Bronchial epithelial cell (primary cell): ENCODE measurements at regions not wholly inside any gene's neighbourhood (a gene's known extent, or its start where the extent isn't known, plus 50 kb on each side); places are given as distances from the start of the nearest gene placed in this dataset.

Source experiments
- DNase-seq: peaks from one replicate; pipeline ENCODE4 v3.0.0-alpha.2; 2010; ENCODE audit warnings: low read depth
- FAIRE-seq: peaks from 2 replicates; lab custom pipeline; 2011; peaks lifted over from hg19 to GRCh38; lab: Jason Lieb, UNC
- H3K27me3 ChIP-seq: 2 replicates; pipeline ENCODE4 v1.5.1; 2011; ENCODE audit warnings: low read length; ENCODE audit not compliant: control insufficient read depth, insufficient read depth
- H3K36me3 ChIP-seq: 2 replicates; pipeline ENCODE4 v1.5.1; 2011; ENCODE audit warnings: low read length; ENCODE audit not compliant: control insufficient read depth, insufficient read depth
- H3K4me3 ChIP-seq: 2 replicates; pipeline ENCODE4 v1.5.1; 2011; ENCODE audit warnings: mild to moderate bottlenecking, low read depth, low read length, control low read depth
- TF ChIP-seq, protein P1 (sequence below): IDR thresholded peaks from 2 replicates; pipeline ENCODE4 v1.5.1; 2011; ENCODE audit warnings: mild to moderate bottlenecking, moderate library complexity, low read length, control low read depth, inconsistent platforms; ENCODE audit not compliant: insufficient read depth, severe bottlenecking

DNA sequence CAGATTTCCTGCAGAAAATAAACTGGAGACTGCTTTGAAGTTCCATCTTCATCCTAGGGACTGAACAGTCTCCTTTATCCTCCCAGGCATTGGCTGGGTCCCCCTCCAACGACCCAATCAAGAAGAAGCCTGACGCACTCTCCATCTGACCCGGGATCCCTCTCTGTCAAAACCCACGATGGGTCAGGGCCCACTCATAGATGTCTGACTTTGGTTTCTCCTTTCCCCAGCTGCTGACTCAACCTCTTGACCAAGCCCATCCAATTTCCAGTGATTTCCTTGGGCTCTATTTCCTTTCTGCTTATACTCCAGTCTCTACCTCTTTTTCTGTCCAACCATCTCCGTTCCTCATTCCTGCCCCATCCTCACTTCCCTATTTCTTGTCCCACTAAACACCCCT is 189.7 kb downstream of the MIAT start:
- TF ChIP-seq, protein P1, sequence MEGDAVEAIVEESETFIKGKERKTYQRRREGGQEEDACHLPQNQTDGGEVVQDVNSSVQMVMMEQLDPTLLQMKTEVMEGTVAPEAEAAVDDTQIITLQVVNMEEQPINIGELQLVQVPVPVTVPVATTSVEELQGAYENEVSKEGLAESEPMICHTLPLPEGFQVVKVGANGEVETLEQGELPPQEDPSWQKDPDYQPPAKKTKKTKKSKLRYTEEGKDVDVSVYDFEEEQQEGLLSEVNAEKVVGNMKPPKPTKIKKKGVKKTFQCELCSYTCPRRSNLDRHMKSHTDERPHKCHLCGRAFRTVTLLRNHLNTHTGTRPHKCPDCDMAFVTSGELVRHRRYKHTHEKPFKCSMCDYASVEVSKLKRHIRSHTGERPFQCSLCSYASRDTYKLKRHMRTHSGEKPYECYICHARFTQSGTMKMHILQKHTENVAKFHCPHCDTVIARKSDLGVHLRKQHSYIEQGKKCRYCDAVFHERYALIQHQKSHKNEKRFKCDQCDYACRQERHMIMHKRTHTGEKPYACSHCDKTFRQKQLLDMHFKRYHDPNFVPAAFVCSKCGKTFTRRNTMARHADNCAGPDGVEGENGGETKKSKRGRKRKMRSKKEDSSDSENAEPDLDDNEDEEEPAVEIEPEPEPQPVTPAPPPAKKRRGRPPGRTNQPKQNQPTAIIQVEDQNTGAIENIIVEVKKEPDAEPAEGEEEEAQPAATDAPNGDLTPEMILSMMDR, result no peak

DNA sequence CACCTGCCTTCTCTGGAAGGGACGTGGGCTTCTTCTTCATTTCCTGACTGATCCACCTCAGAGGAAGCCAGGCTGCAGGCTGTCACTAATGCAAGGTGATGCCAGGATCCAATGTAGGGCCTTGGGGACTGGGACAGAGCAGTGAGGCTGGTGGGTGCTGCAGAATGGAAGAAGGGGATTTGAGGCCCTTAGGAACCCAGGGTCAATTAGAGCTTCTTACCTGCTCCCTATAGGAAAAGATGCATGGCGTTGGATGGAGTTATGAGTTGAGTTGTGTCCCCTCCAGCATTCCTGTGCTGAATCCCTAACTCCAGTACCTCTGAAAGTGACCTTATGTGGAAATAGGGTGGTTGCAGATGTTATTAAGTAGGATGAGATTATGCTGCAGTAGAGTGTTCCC is 190.4 kb downstream of the MIAT start:
- no peaks in the 10 kb centered on the region for H3K36me3 ChIP-seq
- H3K4me3 ChIP-seq, result no peak overlapping the region
- DNase-seq, result no peak
- TF ChIP-seq, protein P1, result no peak
- no peaks in the 10 kb centered on the region for H3K27me3 ChIP-seq
- FAIRE-seq, result no peak

More for the DNA sequence above, 189.7 kb downstream of the MIAT start:
- Histone ChIP-seq H3K27me3 (peaks cover 3% of the 10 kb centered on the region), H3K4me3 (no peak overlapping the region), H3K36me3 (no peaks in the 10 kb centered on the region)
- no peak for DNase-seq
- peak; percentile 76 for FAIRE-seq

DNA sequence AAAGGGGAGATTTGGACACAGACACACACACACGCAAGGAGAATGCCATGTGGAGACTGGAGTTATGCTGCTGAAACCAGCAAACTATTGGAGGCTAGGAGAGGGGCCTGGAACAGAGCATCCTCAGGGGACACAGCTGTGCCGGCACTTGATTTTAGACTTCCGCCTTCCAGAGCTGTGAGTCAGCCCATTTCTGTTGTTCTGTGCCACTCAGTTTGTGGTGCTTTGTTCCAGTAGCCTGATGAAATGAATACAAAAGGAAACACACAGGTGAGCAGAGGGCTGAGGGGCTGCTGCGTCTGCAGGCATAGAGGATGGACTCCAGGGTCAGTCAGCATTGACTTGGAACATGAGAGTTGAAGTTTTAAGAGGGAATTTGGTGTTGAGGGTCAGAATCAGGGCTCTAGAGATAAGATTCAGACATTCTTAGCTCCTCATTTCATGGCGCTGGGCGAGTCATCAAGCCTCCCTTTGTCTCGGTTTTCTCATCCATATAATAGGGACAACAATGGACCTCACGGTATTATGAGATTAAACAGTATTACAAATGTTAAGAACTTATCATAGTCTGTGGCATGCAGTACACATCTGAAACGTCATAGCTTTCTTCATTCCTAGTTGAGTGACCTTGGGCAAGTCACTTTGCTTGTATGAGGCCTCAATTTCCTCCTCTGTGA is 191.0 kb downstream of the MIAT start:
- H3K27me3 ChIP-seq, result no peaks in the 10 kb centered on the region
- FAIRE-seq, result no peak
- no peak for DNase-seq
- H3K36me3 ChIP-seq, result no peaks in the 10 kb centered on the region
- TF ChIP-seq, protein P1, result no peak
- H3K4me3 ChIP-seq, result no peak overlapping the region

DNA sequence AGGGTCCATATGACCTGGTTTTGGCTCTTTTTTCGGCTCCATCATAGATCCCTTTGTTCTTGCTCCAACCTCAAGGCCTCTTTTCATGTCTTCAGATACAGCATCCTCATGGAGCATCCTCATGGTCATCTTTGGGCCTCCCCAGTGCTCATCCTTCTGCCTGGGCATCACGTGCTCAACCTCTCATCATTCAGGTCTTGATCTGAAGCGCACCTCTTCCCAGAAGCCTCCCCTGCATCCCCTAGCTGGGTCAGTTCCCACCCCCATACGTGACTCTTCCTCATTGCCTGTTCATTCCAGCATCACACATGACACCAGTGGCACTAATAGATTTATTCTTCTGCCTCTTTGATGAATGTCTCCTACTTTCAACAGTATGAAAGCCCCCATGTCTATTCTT is 192.2 kb downstream of the MIAT start:
- FAIRE-seq (no peak), DNase-seq (no peak)
- TF ChIP-seq, protein P1, result no peak
- Histone ChIP-seq H3K27me3 (no peaks in the 10 kb centered on the region), H3K36me3 (no peaks in the 10 kb centered on the region), H3K4me3 (no peak overlapping the region)

DNA sequence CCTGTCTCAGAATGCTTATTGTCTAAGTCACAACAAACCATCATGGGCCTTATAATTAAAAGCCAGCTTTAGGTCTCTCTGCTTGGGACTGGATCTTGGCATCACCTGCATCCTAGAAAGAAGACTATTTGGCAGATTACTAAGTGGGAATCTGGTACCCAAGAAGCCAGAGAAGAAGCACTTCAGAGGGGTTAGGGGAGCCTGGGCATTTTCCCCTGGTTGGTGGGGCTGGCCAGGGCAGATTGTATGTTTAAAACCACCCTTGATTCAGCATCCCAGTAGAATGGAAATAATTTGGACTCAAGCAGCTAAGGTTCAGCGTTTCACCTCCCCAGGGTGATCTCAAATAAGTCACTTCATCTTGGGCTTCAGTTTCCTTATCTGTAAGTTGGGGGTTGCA is 193.7 kb downstream of the MIAT start:
- TF ChIP-seq, protein P1, result no peak
- no peaks in the 10 kb centered on the region for H3K27me3 ChIP-seq
- no peaks in the 10 kb centered on the region for H3K36me3 ChIP-seq
- FAIRE-seq (no peak), DNase-seq (no peak)
- no peak overlapping the region for H3K4me3 ChIP-seq

DNA sequence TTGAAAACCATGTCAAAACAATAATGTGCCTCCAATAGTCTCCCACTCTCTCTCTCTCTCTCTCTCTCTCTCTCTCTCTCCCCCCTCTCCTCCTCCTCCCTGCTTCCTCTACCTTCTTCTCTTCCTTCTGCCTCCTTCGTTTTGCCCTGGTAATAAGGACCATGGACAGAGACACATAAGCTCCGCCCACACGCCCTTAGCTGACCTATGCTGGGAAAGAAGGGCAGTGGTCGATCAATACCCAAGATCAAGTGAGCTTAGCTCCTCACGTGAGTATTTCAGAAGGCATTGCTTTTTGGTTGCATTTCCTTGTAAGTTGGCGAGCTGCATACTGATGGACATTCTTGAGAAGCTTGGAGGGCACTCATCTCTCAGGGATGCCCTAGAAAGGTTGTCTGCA is 194.8 kb downstream of the MIAT start:
- TF ChIP-seq, protein P1, result no peak
- Histone ChIP-seq H3K27me3 (no peaks in the 10 kb centered on the region), H3K4me3 (no peak overlapping the region), H3K36me3 (no peaks in the 10 kb centered on the region)
- DNase-seq (no peak), FAIRE-seq (no peak)
